Caki2 (cell line): ENCODE measurements at regions not wholly inside any gene's neighbourhood (a gene's known extent, or its start where the extent isn't known, plus 50 kb on each side); places are given as distances from the start of the nearest gene placed in this dataset.

ENCODE experiments used
- DNase-seq: peaks from one replicate; pipeline ENCODE4 v3.0.0-alpha.2; 2015; ENCODE audit warnings: low read depth
- in situ Hi-C: cut with HindIII; loops from 2 replicates; pipeline ENCODE4 v1.10.0; 2016; ENCODE audit warnings: low sequenced_read_pairs, low pct_unique_long_range_greater_than_20kb, mixed read lengths

DNA sequence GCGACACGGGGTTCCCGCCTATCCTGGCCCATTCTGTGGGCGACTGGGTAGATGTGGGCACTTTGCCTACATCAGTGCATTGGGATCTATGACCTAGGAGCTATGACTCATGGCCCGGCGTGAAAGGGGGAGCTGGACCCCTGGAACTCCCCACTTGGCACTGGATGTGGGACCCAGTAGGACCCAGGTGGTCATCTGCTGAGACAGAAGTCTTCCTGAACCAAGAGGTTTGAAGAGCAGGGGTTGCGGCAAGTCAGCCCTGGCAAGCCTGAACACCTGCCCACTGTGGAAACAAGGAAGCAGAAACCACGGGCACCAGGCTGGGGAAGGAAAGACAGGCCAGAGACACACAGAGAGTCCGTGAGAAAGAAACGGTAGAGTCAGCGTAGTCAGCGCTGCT is 656.7 kb downstream of the AJAP1 start:
- in situ Hi-C loops: no loop called here
- DNase-seq: no peak

DNA sequence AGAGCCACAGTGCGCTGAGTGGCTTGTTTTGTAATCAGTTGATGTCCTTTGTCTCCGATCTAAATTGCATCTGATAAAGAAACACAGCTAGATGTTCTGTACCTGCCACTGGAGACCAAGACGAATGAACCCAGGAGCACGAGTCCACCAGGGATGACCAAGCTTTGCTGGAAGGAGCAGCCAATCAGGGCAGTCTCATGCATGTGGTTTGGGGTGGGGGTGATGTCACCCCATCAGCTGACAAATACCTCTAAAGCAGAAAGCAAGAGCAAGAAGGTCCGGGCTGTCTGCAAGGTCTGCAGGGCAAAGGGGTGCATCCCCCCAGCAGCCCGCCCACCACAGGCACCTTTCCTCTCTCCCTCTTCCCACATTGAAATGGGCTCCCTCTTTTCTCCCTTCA is 653.8 kb downstream of the AJAP1 start:
- DNase-seq: no peak
- in situ Hi-C loops: no loop called here

DNA sequence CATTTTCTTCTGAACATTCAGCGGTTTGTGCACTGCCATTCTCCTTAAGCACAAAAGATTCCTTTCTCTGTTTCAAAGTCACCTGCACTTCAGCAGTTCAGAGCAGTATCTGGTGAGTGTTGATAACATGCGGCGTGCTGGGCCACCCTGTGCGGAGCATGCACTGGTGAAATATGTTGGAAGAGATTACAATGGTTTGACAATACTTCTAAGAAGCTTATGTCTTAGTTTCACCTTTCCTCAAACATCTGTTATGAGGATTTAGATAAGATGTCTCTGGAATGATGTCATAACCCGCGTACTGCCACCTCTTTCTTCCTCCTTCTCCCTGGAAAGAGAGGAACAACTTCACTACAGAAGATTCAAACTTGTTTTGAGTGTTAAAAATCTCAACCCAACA is 650.3 kb downstream of the AJAP1 start:
- in situ Hi-C loops: no loop called here

DNA sequence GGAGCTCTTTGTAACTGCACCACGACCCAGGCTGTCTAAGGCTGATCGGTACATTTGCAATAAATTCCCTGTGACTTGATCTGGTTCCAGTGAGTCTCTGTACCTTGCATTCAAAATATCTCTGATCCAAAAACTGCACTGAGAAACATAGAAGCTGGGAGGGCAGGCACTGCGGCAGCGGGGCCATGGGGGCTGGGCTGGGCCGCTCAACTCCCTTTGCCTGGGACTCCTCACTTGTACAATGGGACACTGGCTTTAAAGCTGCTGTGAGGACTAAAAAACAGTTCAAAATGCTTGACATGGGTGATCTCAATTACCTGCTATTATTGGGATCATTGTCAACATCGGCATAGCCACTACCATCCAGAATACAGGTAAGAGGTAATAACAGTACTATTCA is 644.0 kb downstream of the AJAP1 start:
- DNase-seq: no peak
- in situ Hi-C loops: no loop called here

More for the DNA sequence above, 650.3 kb downstream of the AJAP1 start:
- DNase-seq: no peak

DNA sequence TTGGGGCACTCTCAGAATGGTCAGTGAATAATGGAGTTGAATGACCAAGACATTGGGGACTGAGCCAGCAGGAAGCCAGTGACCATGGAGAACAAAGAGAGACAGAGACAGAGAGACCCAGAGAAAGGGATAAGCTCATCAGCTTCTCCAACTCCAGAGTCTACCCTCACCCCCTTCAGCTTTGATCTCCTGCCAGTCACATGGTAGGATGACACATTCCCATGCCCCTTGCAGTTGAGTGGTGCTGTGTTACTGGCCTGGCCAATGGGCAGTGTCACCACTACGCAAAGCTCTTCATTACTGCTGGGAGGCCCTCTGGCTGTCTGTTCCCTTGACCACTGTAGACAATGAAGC is 643.5 kb downstream of the AJAP1 start:
- no peak for DNase-seq
- in situ Hi-C loops: no loop called here

DNA sequence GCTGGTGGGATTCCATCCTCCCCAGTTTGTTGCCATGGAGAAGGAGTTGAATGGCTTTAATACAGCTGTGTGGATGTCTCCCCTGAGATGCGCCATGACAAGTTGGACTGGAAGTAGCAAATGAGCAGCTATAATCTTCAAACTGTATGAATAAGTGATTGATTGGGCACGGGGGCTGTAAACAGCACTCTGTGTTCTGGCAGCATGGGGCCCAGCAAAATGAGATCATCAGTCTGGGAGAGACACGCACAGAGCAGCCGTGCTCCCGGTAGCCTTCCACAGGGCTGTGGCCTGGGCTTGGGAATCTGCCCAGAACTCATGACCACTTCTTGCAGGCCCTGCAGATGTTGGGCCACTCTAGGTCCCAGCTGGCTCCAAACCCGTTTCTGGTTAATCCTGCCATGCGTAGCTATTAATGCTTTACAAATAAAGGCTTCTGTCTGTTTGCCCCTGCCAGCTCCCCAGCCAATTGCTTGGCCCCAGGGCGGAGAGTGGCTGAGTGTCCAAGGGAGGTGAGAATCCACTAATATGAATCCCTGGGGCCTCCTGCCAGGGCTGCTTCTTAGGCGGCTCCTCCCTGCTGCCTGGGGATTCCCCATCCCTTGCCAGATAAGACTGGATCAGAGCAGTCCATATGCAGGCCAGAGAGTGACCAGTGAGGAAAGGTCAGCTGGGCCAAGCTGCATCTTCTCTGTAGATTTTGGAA is 642.9 kb downstream of the AJAP1 start:
- in situ Hi-C loops: no loop called here
- DNase-seq: no peak

DNA sequence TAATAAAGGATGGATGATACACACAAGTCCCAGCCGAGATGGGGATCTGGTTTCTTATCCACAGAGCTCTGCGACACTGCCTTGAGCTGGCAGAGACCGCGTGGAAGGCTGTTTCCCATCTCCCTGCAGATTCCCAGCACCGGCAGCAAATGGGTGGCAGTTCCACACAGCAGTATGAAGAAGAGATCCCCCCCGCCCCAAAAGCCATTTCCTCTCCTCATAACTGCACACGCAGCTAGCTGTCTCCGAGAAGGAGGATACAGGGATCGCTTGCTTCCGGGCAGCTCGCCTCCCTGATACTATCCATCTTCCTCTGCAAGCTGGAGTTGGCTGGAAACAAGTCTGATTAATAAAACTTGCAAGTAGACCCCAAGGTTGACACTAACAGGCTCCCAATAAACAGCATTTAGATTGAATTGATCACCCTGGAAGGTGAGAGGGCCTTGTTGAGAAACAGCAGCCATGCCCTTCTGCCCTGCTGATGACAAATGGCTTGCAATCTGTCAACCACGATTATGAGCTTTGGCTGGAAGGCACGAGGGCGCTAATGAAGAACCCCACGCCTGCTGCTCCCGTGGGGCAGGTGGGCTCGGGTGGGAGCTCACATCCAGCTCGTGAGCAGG is 642.3 kb downstream of the AJAP1 start:
- DNase-seq: no peak
- in situ Hi-C loops: no loop called here

DNA sequence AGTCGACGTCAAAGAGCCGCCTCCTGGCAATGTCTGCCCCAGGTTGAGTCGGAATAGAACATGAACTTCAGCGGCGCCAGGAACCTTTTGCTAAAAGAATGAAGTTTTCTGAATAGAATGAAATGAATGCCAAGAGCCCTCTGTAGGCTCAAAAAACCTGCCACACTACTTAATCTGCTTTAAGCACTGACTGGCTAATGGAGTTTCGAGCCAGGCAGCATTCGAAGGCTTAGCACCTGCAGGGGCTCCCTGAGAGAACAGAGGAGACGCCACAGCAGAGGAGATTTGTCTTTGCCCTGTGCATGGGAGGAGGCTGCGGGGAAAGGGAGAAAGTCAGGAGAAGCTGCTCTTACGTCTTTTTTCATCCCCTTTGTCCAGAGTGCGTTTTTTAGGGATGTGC is 641.7 kb downstream of the AJAP1 start:
- DNase-seq: no peak
- in situ Hi-C loops: no loop called here

DNA sequence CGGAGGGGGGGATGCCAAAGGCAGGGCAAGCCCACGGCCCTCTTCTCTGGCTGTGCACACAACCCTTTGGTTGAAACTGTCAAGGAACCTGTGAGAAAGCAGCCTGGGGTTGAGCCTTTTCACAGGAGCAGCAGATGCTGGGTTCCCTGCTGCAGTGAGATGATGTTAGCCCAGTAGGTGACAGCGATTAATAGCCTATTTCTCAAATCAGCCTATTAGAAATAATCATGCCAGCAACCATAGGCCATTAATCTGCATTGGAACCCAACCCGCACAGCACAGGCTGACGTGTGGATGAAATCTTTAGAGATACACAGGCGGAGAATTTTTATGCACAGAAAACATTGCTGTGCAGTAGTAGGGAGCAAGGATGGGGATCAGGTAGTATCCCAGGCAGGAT is 637.5 kb downstream of the AJAP1 start:
- in situ Hi-C loops: no loop called here
- no peak for DNase-seq

DNA sequence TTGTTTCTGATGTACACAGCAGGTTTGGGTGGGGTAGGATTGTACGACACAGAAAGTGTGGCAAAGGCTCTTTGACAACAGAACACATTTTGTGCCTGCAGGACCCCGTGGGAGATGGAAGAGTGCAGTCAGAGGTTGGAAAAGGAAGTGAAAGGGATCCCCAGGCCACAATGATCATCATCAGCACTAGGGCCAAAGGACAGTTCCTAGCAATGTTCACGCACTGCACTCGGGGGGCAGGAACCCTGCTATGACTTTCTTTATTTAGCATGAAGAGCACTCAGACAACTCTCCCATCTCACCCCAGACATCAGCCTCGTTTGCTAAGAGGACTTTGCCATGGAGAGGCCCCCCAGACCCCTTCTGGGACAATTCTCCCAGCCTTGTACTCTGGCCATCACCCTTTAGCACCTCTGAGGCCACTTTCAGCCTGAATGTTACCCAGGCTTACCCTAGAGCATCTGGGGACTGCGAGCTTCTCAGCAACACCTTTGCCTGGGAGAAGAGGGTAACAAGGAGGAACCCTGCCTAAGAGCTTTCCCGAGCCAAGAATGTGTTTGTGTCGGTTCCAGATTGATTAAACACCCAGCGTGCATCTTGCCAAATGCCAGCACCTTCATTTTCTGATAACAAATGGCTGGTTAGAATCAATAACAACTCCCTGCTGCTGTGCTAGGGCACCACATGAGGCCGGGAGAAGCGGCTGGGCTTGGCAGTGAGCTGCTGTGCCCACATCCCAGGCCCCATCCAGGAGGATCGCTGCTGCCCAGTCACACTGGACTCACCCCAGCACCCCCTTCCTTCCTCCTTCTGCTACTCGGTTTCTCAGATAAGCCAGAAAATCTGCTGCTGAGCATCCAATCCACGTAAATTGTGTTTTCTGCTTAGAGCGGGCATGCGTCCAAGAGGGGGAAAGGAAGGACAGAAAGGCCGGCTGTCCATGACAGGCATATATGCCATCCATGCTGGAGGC is 633.1 kb downstream of the AJAP1 start:
- no peak for DNase-seq
- in situ Hi-C loops: no loop called here

DNA sequence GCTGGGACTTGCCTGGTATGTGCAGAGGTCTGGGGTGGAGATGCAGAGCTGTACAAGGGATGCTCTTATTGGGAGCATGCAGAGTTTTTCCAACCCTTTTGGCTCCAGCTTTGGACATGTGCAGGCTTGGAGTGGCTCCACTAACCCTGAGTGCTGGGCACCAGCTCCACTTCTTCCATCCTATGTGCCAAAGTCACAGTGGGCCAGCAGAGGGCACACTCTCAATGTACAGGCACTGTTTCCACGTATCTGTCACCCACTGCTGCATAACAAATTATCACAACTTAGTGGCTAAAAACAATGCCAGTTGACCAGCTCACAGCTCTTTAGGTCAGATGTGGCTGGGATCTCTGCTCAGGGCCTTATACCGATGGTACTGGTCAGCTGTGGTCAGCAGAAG is 631.8 kb downstream of the AJAP1 start:
- no peak for DNase-seq
- in situ Hi-C loops: no loop called here

DNA sequence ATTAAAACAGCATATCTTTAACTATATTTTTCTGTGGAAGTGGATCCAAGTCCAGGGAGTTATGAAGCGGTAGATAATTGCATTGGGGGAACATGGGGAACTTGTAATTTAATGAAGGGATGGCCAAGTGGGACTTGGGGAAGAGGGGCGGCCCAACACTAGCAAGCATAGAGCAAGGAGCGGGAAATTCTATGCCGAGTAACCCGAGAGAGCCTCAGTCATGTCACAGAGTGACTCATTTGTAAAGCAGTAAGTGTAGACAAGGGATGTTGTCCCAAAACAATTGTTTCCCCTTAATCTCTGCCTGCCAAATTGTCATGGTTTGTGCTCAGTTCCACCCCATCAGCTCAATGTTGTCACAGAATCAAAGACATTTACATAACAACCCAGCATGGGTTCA is 620.1 kb downstream of the AJAP1 start:
- no peak for DNase-seq
- in situ Hi-C loops: no loop called here

DNA sequence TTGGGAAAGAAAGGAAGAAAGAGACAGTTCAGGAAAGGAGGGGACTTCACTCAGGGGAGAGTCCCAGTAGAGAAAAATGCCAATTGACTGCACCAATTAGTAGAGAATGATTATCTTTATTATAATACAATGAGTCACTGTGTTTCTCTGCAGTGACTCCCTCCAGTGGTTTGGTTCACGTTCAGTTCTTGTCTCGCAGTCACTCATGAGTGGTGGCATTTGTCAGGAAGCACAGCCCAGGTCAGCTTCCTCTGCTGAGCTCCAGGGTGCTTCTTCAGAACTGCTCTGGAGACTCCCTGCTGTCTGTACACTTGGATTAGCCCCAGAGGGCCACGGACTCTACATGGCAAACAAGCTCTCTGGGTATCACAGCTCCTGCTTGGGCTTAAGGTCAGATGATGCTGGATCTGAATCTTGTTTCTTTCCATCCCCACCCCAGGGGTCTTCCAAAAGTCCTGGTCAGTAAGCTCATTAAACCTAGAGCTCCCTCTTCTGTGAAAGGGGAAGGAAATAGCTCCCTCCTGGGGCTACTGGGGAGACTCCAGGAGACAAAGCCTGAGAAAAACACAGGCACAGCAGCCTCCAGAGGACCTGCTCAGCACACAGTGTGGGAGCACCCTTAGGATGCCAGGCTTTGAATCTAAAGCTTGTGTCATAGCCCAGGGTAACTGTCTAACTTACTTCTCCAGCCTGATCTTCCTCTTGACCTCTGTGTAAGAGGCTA is 619.0 kb downstream of the AJAP1 start:
- in situ Hi-C loops: no loop called here
- no peak for DNase-seq

DNA sequence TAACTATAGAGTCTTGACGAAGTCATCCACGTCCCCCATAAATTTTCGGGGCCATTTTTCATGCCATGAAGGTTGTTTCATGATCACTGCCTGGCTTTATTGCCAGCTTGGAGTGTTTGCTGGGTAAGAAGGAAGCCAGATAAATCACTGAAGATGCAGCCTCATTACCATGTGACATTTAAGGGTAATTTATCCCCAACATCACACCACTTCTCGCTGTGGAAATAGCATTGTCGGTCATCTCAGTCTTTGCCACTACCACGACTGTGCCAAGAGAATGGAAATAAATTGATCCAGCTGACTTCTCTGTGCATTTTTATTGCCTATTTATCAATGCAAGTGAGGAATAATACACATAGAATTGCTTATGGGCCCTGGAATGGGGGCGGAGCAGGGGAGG is 617.9 kb downstream of the AJAP1 start:
- DNase-seq: no peak
- in situ Hi-C loops: no loop called here

DNA sequence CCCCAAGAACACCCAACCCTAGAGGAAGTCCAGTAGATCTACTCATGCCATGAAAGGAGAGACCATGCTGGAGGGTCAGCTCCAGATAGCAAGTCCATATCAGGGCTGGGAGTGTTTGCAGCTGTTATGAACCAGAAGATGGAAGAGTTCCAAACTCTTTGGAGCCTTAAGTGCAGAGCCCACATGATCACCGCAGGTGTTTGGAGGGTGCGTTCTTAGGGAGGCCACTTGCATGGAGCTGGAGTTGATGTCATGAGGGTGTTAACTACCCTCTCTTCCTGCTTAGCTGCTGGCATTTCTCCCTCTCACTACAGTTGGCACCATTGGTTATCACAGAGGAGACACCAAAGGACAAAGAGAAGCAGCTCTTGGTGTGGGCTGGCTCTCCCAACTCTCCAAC is 616.9 kb downstream of the AJAP1 start:
- in situ Hi-C loops: no loop called here
- no peak for DNase-seq

DNA sequence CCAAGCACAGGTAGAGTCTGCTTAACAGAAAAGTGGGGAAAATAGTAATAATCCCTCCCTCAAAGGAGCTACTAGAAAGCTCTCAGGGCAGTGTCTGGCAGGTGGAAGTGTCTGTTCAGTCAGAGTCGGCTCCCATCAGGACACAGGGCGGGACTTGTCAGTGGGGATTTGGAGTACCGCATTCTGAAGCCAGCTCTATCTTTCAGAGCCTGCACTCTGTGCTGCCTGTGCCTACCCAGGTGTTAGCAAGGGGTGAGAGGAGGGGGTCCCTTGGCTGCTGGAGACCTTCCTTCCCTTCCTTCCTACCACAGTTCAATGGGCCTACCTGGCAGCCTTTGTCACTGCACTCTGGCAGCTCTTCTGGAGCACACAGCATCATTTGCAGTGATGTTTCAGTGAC is 615.5 kb downstream of the AJAP1 start:
- in situ Hi-C loops: no loop called here
- no peak for DNase-seq

DNA sequence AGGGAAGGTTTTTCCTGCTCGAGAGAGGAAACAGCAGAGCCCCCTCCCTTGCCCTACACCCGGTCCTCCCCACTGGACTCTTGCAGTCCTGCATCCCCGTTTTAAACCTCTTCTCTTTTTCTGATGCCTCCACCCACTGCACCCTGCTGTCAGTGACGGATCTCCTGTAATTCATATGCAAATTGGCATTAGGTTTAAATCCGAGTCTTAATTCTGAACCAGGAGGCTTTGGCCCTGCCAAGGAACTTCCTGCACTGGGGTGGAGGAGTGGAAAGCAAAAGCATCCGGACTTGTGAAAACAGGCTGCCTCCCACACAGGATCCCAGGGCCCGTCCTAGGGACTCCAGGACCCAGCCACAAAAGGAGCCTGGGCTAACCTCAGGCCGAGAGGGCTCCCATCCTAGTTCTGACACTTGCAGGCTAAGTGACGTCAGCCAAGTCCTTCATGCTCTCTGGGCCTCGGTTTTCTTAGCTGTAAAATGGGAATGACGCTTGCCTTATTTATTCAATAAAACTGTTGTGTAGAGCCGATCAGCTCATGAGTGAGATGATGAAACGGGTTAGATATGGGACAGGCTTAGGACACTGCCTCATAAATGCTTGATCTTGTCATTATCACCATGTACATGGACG is 613.3 kb downstream of the AJAP1 start:
- in situ Hi-C loops: no loop called here
- no peak for DNase-seq

DNA sequence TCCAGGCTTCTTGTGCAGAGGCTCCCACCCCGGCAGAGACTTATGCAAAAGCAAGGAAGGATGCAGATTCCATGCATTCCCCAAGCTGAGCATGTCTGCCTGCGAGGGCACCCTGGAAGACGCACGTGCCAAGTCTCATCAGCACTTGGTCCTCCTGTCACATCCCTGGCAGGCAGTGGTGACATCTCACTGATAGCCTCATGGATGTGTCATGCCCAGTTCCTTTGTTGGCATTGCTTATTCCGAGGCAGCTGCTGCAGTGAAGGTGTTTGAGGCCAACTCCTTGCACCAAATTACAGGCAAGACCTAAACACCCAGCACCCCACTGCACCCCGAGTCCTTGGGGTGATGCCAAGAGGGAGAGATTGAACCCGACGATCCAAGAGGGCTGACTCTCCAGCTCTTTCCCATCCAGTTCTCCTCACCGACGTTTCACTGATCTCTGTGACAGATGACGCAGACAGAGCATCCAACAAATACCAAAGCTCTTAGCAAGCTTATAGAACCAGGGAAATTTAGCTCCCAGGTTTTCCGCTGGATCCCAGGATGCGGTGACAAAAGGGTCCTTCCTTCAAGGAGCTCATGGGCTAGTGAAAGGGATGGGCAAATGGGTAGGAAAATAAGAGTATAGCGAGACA is 611.1 kb downstream of the AJAP1 start:
- no peak for DNase-seq

More for the DNA sequence above, 611.1 kb downstream of the AJAP1 start:
- in situ Hi-C loops: no loop called here
